Activated CD8-positive, alpha-beta T cell treated with anti-CD3 and anti-CD28 coated beads, Interleukin-2, amount 10 ng/mL, durations not matched to agents 7 days and 5 days (primary cell): ENCODE measurements at regions not wholly inside any gene's neighbourhood (a gene's known extent, or its start where the extent isn't known, plus 50 kb on each side); places are given as distances from the start of the nearest gene placed in this dataset.
A peak's percentile ranks its signal among the peaks of the same experiment; 100 is the strongest.

Experiments
- ATAC-seq: fragments of 150-1000 bp; cut with Tn5 transposase; one replicate; pipeline ENCODE4 v1.10.0; 2021; ENCODE audit warnings: moderate library complexity
- CTCF ChIA-PET: fragments of 350-600 bp; sonication (Branson Sonifier 250); formaldehyde crosslinking; loops from one replicate; lab custom pipeline; 2021; ENCODE audit warnings: antibody characterized with exemption; lab: Charles Lee
- POLR2A ChIA-PET: fragments of 350-600 bp; sonication (Branson Sonifier 250); formaldehyde crosslinking; loops from one replicate; lab custom pipeline; 2021; ENCODE audit warnings: antibody characterized with exemption; lab: Charles Lee
- DNase-seq: peaks from one replicate; pipeline ENCODE4 v3.0.0-alpha.2; 2020
- H3K27ac Mint-ChIP-seq: one replicate; pipeline ENCODE4 v1.8.0; 2021; ENCODE audit warnings: mild to moderate bottlenecking, mixed read lengths
- H3K27me3 Mint-ChIP-seq: one replicate; pipeline ENCODE4 v1.8.0; 2021; ENCODE audit warnings: low read depth, mixed read lengths
- H3K36me3 Mint-ChIP-seq: one replicate; pipeline ENCODE4 v1.8.0; 2021; ENCODE audit warnings: low read depth, mixed read lengths
- H3K4me1 Mint-ChIP-seq: one replicate; pipeline ENCODE4 v1.8.0; 2021; ENCODE audit warnings: low read depth, mixed read lengths
- H3K4me3 Mint-ChIP-seq: one replicate; pipeline ENCODE4 v1.8.0; 2021; ENCODE audit warnings: mild to moderate bottlenecking, mixed read lengths
- H3K9me3 Mint-ChIP-seq: one replicate; pipeline ENCODE4 v1.8.0; 2022; ENCODE audit warnings: mixed read lengths; ENCODE audit not compliant: insufficient read depth

GRCh38 chr7:114860206-114860605 is 61.7 kb upstream of the MDFIC start:
- H3K9me3 Mint-ChIP-seq, result no peaks in the 10 kb centered on the region
- DNase-seq (no peak), ATAC-seq (no peak)
- no peaks in the 10 kb centered on the region for H3K4me1 Mint-ChIP-seq
- no peak overlapping the region for H3K4me3 Mint-ChIP-seq
- H3K36me3 Mint-ChIP-seq, result no peaks in the 10 kb centered on the region
- CTCF ChIA-PET, result no interaction called here
- H3K27me3 Mint-ChIP-seq, result peaks cover 12% of the 10 kb centered on the region
- POLR2A ChIA-PET, result no interaction called here
- no peak overlapping the region for H3K27ac Mint-ChIP-seq

- no peak overlapping the region for H3K4me3 Mint-ChIP-seq
- ChIA-PET POLR2A (no interaction called here), CTCF (interaction anchor here (4.7 kb wide), 1 partner anchor 355 kb away, joined by 61 read pairs; no protein-coding TSS in a partner anchor)
- H3K36me3 Mint-ChIP-seq, result no peaks in the 10 kb centered on the region
- no peaks in the 10 kb centered on the region for H3K4me1 Mint-ChIP-seq
- no peak overlapping the region for H3K27ac Mint-ChIP-seq
- no peak for ATAC-seq
- H3K9me3 Mint-ChIP-seq, result no peaks in the 10 kb centered on the region
- H3K27me3 Mint-ChIP-seq, result peaks cover 12% of the 10 kb centered on the region
- DNase-seq, result no peak
These were observed 59.5 kb upstream of the MDFIC start for GRCh38 chr7:114862406-114862805.

- Mint-ChIP-seq H3K27ac (no peak overlapping the region), H3K36me3 (no peaks in the 10 kb centered on the region), H3K27me3 (peaks cover 5% of the 10 kb centered on the region), H3K4me3 (no peak overlapping the region), H3K9me3 (no peaks in the 10 kb centered on the region), H3K4me1 (no peaks in the 10 kb centered on the region)
- no peak for DNase-seq
- ATAC-seq, result no peak
- ChIA-PET CTCF (interaction anchor here (1.0 to 4.7 kb wide), 3 partner anchors 38 to 353 kb away, joined by 3 to 61 read pairs (median 3); no protein-coding TSS in a partner anchor), POLR2A (no interaction called here)
These were observed 57.6 kb upstream of the MDFIC start for GRCh38 chr7:114864278-114864677.

- Mint-ChIP-seq H3K27ac (no peak overlapping the region), H3K4me3 (no peak overlapping the region)
- ATAC-seq, result peak; percentile 76
These were observed 56.3 kb upstream of the MDFIC start for GRCh38 chr7:114865564-114865963.

More at GRCh38 chr7:114865564-114865963, 56.3 kb upstream of the MDFIC start:
- Mint-ChIP-seq H3K9me3 (no peaks in the 10 kb centered on the region), H3K27me3 (peaks cover 5% of the 10 kb centered on the region), H3K4me1 (no peaks in the 10 kb centered on the region), H3K36me3 (no peaks in the 10 kb centered on the region)
- ChIA-PET CTCF (interaction anchor here (0.6 to 4.7 kb wide), 22 partner anchors 9 to 815 kb away, joined by 3 to 61 read pairs (median 4); no protein-coding TSS in a partner anchor), POLR2A (no interaction called here)
- peak; percentile 69 for DNase-seq
